HG02852 (cell line): ENCODE measurements at regions not wholly inside any gene's neighbourhood (a gene's known extent, or its start where the extent isn't known, plus 50 kb on each side); places are given as distances from the start of the nearest gene placed in this dataset.

Experiments used
- ATAC-seq: cut with Tn5 transposase; IDR thresholded peaks from one replicate; pipeline ENCODE4 v1.9.1; 2021; ENCODE audit warnings: mild to moderate bottlenecking, moderate library complexity; ENCODE audit not compliant: unreplicated experiment

- no peak for ATAC-seq
Measured at GRCh38 chr5:174399411-174399810, 325.0 kb upstream of the MSX2 start.

- no peak for ATAC-seq
Measured at GRCh38 chr5:174400461-174400860, 323.9 kb upstream of the MSX2 start.

GRCh38 chr5:174401793-174402192, 322.6 kb upstream of the MSX2 start:
- no peak for ATAC-seq

- no peak for ATAC-seq
Measured at GRCh38 chr5:174402222-174402812, 322.1 kb upstream of the MSX2 start.

- no peak for ATAC-seq
Measured at GRCh38 chr5:174404848-174405247, 319.5 kb upstream of the MSX2 start.

GRCh38 chr5:174409070-174409469, 315.3 kb upstream of the MSX2 start:
- no peak for ATAC-seq

GRCh38 chr5:174409971-174410370, 314.4 kb upstream of the MSX2 start:
- ATAC-seq, result no peak

GRCh38 chr5:174410716-174411478, 313.5 kb upstream of the MSX2 start:
- no peak for ATAC-seq

- ATAC-seq, result no peak
Measured at GRCh38 chr5:174411479-174411819, 312.9 kb upstream of the MSX2 start.

GRCh38 chr5:174412374-174412773, 312.0 kb upstream of the MSX2 start:
- no peak for ATAC-seq

- no peak for ATAC-seq
Measured at GRCh38 chr5:174412941-174413340, 311.4 kb upstream of the MSX2 start.

GRCh38 chr5:174413567-174414314, 310.6 kb upstream of the MSX2 start:
- no peak for ATAC-seq

GRCh38 chr5:174414315-174414710, 310.1 kb upstream of the MSX2 start:
- no peak for ATAC-seq

- peak; percentile 7 for ATAC-seq
Measured at GRCh38 chr5:174418809-174419539, 305.4 kb upstream of the MSX2 start.

GRCh38 chr5:174419540-174420132, 304.7 kb upstream of the MSX2 start:
- ATAC-seq, result peak; percentile 75

GRCh38 chr5:174420651-174421407, 303.6 kb upstream of the MSX2 start:
- no peak for ATAC-seq

- no peak for ATAC-seq
Measured at GRCh38 chr5:174421408-174421805, 303.0 kb upstream of the MSX2 start.

GRCh38 chr5:174423558-174423957, 300.8 kb upstream of the MSX2 start:
- no peak for ATAC-seq

GRCh38 chr5:174424219-174425053, 299.9 kb upstream of the MSX2 start:
- no peak for ATAC-seq
